ENCODE measurements at regions not wholly inside any gene's neighbourhood (a gene's known extent, or its start where the extent isn't known, plus 50 kb on each side); places are given as distances from the start of the nearest gene placed in this dataset.

- TF ChIP-seq POLR2A (IDR thresholded peaks at IDR 0.05): no peak
- TF ChIP-seq CTCF (IDR thresholded peaks at IDR 0.05): no peak
These were observed 287.8 kb downstream of the INHBA start for GRCh38 chr7:41415051-41415450.
